ENCODE measurements at regions not wholly inside any gene's neighbourhood (a gene's known extent, or its start where the extent isn't known, plus 50 kb on each side); places are given as distances from the start of the nearest gene placed in this dataset.

DNA sequence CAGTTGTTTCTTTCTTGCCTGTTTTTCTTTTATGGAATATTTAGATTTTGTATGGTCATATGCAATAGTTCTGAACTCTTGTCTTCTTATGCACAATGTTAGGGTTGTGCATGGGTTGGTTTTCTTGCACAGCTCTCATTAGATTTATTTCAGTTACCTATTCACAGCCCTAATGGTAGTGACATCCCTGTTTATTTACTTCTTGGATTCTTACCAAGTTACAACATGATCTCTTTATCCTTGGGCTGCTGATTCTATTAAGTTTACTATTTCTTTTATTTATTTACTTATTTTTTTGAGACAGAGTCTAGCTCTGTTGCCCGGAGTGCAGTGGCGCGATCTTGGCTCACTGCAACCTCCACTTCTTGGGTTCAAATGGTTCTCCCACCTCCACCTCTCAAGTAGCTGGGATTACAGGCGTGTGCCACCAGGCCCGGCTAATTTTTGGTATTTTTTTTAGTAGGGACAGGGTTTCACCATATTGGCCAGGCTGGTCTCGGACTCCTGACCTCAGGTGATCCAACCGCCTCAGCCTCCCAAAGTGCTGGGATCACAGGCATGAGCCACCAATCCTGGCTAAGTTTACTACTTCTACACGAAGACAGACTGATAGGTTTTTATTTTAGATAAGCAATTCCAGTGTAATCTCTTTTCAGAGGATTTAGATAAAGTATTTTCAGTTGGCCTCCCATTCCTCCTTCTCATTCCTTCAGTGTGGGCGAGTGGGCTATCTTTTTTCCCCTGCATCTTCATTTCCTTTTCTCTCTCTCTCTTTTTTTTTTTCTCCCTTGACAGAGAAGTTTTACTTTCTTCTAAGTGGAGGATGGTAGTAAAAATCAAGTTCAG, 395.1 kb upstream of the RGS6 start:
- ATAC-seq, result no peak
- TF ChIP-seq, protein P1, sequence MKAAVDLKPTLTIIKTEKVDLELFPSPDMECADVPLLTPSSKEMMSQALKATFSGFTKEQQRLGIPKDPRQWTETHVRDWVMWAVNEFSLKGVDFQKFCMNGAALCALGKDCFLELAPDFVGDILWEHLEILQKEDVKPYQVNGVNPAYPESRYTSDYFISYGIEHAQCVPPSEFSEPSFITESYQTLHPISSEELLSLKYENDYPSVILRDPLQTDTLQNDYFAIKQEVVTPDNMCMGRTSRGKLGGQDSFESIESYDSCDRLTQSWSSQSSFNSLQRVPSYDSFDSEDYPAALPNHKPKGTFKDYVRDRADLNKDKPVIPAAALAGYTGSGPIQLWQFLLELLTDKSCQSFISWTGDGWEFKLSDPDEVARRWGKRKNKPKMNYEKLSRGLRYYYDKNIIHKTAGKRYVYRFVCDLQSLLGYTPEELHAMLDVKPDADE (IDR thresholded peaks at IDR 0.05), result no peak
- TF ChIP-seq EZH2phosphoT487 (IDR thresholded peaks at IDR 0.05; ENCODE audit: unreplicated experiment), result no peak
- TF ChIP-seq, protein P2, sequence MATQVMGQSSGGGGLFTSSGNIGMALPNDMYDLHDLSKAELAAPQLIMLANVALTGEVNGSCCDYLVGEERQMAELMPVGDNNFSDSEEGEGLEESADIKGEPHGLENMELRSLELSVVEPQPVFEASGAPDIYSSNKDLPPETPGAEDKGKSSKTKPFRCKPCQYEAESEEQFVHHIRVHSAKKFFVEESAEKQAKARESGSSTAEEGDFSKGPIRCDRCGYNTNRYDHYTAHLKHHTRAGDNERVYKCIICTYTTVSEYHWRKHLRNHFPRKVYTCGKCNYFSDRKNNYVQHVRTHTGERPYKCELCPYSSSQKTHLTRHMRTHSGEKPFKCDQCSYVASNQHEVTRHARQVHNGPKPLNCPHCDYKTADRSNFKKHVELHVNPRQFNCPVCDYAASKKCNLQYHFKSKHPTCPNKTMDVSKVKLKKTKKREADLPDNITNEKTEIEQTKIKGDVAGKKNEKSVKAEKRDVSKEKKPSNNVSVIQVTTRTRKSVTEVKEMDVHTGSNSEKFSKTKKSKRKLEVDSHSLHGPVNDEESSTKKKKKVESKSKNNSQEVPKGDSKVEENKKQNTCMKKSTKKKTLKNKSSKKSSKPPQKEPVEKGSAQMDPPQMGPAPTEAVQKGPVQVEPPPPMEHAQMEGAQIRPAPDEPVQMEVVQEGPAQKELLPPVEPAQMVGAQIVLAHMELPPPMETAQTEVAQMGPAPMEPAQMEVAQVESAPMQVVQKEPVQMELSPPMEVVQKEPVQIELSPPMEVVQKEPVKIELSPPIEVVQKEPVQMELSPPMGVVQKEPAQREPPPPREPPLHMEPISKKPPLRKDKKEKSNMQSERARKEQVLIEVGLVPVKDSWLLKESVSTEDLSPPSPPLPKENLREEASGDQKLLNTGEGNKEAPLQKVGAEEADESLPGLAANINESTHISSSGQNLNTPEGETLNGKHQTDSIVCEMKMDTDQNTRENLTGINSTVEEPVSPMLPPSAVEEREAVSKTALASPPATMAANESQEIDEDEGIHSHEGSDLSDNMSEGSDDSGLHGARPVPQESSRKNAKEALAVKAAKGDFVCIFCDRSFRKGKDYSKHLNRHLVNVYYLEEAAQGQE (IDR thresholded peaks at IDR 0.05; ENCODE audit: unreplicated experiment), result no peak
- TF ChIP-seq JUNB (IDR thresholded peaks at IDR 0.05; ENCODE audit: unreplicated experiment), result no peak
- TF ChIP-seq STAT1 (IDR thresholded peaks at IDR 0.05; ENCODE audit: unreplicated experiment), result no peak
- TF ChIP-seq, protein P3, sequence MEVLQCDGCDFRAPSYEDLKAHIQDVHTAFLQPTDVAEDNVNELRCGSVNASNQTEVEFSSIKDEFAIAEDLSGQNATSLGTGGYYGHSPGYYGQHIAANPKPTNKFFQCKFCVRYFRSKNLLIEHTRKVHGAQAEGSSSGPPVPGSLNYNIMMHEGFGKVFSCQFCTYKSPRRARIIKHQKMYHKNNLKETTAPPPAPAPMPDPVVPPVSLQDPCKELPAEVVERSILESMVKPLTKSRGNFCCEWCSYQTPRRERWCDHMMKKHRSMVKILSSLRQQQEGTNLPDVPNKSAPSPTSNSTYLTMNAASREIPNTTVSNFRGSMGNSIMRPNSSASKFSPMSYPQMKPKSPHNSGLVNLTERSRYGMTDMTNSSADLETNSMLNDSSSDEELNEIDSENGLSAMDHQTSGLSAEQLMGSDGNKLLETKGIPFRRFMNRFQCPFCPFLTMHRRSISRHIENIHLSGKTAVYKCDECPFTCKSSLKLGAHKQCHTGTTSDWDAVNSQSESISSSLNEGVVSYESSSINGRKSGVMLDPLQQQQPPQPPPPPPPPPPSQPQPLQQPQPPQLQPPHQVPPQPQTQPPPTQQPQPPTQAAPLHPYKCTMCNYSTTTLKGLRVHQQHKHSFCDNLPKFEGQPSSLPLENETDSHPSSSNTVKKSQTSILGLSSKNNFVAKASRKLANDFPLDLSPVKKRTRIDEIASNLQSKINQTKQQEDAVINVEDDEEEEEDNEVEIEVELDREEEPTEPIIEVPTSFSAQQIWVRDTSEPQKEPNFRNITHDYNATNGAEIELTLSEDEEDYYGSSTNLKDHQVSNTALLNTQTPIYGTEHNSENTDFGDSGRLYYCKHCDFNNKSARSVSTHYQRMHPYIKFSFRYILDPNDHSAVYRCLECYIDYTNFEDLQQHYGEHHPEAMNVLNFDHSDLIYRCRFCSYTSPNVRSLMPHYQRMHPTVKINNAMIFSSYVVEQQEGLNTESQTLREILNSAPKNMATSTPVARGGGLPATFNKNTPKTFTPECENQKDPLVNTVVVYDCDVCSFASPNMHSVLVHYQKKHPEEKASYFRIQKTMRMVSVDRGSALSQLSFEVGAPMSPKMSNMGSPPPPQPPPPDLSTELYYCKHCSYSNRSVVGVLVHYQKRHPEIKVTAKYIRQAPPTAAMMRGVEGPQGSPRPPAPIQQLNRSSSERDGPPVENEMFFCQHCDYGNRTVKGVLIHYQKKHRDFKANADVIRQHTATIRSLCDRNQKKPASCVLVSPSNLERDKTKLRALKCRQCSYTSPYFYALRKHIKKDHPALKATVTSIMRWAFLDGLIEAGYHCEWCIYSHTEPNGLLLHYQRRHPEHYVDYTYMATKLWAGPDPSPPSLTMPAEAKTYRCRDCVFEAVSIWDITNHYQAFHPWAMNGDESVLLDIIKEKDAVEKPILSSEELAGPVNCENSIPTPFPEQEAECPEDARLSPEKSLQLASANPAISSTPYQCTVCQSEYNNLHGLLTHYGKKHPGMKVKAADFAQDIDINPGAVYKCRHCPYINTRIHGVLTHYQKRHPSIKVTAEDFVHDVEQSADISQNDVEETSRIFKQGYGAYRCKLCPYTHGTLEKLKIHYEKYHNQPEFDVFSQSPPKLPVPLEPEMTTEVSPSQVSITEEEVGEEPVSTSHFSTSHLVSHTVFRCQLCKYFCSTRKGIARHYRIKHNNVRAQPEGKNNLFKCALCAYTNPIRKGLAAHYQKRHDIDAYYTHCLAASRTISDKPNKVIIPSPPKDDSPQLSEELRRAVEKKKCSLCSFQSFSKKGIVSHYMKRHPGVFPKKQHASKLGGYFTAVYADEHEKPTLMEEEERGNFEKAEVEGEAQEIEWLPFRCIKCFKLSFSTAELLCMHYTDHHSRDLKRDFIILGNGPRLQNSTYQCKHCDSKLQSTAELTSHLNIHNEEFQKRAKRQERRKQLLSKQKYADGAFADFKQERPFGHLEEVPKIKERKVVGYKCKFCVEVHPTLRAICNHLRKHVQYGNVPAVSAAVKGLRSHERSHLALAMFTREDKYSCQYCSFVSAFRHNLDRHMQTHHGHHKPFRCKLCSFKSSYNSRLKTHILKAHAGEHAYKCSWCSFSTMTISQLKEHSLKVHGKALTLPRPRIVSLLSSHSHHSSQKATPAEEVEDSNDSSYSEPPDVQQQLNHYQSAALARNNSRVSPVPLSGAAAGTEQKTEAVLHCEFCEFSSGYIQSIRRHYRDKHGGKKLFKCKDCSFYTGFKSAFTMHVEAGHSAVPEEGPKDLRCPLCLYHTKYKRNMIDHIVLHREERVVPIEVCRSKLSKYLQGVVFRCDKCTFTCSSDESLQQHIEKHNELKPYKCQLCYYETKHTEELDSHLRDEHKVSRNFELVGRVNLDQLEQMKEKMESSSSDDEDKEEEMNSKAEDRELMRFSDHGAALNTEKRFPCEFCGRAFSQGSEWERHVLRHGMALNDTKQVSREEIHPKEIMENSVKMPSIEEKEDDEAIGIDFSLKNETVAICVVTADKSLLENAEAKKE (CRISPR knock-in tag; IDR thresholded peaks at IDR 0.05), result no peak
- TF ChIP-seq EZH2 (IDR thresholded peaks at IDR 0.05; ENCODE audit: low read depth, unreplicated experiment), result no peak
- no peak for TF ChIP-seq ZNF331 (CRISPR knock-in tag; IDR thresholded peaks at IDR 0.05; ENCODE audit: low read depth)
- TF ChIP-seq NANOG (IDR thresholded peaks at IDR 0.05; ENCODE audit: borderline replicate concordance), result no peak
- TF ChIP-seq, protein P4, sequence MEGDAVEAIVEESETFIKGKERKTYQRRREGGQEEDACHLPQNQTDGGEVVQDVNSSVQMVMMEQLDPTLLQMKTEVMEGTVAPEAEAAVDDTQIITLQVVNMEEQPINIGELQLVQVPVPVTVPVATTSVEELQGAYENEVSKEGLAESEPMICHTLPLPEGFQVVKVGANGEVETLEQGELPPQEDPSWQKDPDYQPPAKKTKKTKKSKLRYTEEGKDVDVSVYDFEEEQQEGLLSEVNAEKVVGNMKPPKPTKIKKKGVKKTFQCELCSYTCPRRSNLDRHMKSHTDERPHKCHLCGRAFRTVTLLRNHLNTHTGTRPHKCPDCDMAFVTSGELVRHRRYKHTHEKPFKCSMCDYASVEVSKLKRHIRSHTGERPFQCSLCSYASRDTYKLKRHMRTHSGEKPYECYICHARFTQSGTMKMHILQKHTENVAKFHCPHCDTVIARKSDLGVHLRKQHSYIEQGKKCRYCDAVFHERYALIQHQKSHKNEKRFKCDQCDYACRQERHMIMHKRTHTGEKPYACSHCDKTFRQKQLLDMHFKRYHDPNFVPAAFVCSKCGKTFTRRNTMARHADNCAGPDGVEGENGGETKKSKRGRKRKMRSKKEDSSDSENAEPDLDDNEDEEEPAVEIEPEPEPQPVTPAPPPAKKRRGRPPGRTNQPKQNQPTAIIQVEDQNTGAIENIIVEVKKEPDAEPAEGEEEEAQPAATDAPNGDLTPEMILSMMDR (conservative IDR thresholded peaks at IDR 0.05; ENCODE audit: low read depth in 2 of 2), result no peak
- no peak for TF ChIP-seq ZNF114 (CRISPR knock-in tag; IDR thresholded peaks at IDR 0.05)
- TF ChIP-seq CREB1 (CRISPR knock-in tag; IDR thresholded peaks at IDR 0.05; ENCODE audit: low read depth), result no peak
- TF ChIP-seq POLR2AphosphoS5 (IDR thresholded peaks at IDR 0.05; ENCODE audit: low read depth), result no peak
- H3K9me3 Mint-ChIP-seq, result no peaks in the 10 kb centered on the region
- no peak overlapping the region for H2AFZ ChIP-seq
- H3K27me3 ChIP-seq (ENCODE audit: insufficient read depth), result no peaks in the 10 kb centered on the region
- peaks cover 3% of the 10 kb centered on the region for H3K27me3 Mint-ChIP-seq (ENCODE audit: insufficient read depth, low read depth, poor library complexity)
- no peak overlapping the region; the same call in 1 of the 2 replicates for H3K27ac ChIP-seq (ENCODE audit: low read depth)
- no peak overlapping the region for H3K4me3 Mint-ChIP-seq
- no peaks in the 10 kb centered on the region for H3F3A ChIP-seq (replicated peaks; ENCODE audit: low read depth)
- H3K9me2 ChIP-seq (ENCODE audit: insufficient read depth), result no peaks in the 10 kb centered on the region
- peaks cover 46% of the 10 kb centered on the region for H3K4me1 ChIP-seq (ENCODE audit: insufficient read depth)
- H3K79me2 ChIP-seq (replicated peaks; ENCODE audit: insufficient read depth), result peaks cover 14% of the 10 kb centered on the region; the same call in 1 of the 2 replicates
- H4K20me1 ChIP-seq (replicated peaks; ENCODE audit: insufficient read depth), result no peaks in the 10 kb centered on the region
- no peaks in the 10 kb centered on the region for H3K36me3 Mint-ChIP-seq (ENCODE audit: low read depth)
- DNase-seq (ENCODE audit: low spot score), result no peak
- peak overlapping the region; percentile 36; the same call in 1 of the 2 replicates for H3K4me2 ChIP-seq
- peaks cover 61% of the 10 kb centered on the region for H3K4me1 Mint-ChIP-seq
- peak overlapping the region; percentile 53 for H3K27ac Mint-ChIP-seq
- no peaks in the 10 kb centered on the region for H3K36me3 ChIP-seq (ENCODE audit: insufficient read depth)
- H3K4me3 ChIP-seq, result no peak overlapping the region

Measured in GM23338 (cell line).